ENCODE measurements at regions not wholly inside any gene's neighbourhood (a gene's known extent, or its start where the extent isn't known, plus 50 kb on each side); places are given as distances from the start of the nearest gene placed in this dataset.
A peak's percentile ranks its signal among the peaks of the same experiment; 100 is the strongest.

DNA sequence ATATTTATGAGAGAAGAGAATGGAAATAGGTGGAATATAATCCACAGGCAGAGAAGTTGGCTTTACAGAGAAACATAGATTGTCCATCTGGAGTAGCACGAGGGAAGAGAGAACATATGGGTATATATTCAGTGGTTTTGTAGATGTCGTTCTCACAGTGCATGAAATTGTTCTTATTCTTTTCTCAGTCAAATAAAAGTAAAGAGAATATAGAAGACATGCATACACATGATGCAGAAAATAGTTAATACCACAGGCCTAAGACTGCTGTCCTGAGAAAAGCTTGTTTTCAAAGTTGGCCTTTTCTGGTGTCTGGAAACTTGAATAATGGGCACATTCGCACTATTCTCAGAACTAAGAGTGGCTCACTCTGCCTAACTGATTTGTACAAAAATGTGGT lies 378.1 kb downstream of the GABRG1 start:
- TF ChIP-seq, protein P1, sequence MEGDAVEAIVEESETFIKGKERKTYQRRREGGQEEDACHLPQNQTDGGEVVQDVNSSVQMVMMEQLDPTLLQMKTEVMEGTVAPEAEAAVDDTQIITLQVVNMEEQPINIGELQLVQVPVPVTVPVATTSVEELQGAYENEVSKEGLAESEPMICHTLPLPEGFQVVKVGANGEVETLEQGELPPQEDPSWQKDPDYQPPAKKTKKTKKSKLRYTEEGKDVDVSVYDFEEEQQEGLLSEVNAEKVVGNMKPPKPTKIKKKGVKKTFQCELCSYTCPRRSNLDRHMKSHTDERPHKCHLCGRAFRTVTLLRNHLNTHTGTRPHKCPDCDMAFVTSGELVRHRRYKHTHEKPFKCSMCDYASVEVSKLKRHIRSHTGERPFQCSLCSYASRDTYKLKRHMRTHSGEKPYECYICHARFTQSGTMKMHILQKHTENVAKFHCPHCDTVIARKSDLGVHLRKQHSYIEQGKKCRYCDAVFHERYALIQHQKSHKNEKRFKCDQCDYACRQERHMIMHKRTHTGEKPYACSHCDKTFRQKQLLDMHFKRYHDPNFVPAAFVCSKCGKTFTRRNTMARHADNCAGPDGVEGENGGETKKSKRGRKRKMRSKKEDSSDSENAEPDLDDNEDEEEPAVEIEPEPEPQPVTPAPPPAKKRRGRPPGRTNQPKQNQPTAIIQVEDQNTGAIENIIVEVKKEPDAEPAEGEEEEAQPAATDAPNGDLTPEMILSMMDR (IDR thresholded peaks at IDR 0.05) = no peak
- no peak overlapping the region for H3K4me3 ChIP-seq
- DNase-seq (no peak), ATAC-seq (no peak)
- intact Hi-C loops (cut with DNase I) = no loop called here
- H3K27me3 ChIP-seq = no peaks in the 10 kb centered on the region
- H3K27ac ChIP-seq = no peak overlapping the region
- H3K9me3 ChIP-seq = peaks cover 0 to 20% of the 10 kb centered on the region in 2 donors
- H3K36me3 ChIP-seq = no peaks in the 10 kb centered on the region
- H3K4me1 ChIP-seq = no peaks in the 10 kb centered on the region

DNA sequence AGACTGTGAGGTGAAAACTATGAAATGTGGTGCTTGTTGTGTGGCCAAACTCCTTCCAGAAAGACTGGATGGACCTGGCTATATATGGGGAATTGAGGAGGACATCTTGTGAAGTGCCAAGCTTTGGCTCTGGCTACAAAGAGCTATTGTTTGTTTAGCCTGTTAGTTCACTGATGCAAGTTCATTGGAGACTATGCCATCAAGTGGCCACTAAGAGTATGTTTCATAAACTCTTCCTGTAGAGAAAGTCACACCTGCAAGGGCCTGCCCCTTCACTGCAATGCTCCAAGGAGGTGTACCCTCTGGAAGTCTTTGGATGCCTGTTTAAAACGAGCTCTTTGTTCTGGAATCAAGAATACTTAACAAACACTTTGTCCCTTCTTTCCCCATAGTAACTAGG lies 382.0 kb downstream of the GABRG1 start:
- no peaks in the 10 kb centered on the region for H3K27me3 ChIP-seq
- DNase-seq = no peak
- no peak overlapping the region for H3K27ac ChIP-seq
- TF ChIP-seq, protein P1 (IDR thresholded peaks at IDR 0.05) = no peak
- ATAC-seq = peak; percentile 93
- H3K4me3 ChIP-seq = no peak overlapping the region
- no peaks in the 10 kb centered on the region for H3K4me1 ChIP-seq
- no peaks in the 10 kb centered on the region for H3K36me3 ChIP-seq
- intact Hi-C loops (cut with DNase I) = no loop called here
- H3K9me3 ChIP-seq = peaks cover 0 to 34% of the 10 kb centered on the region in 2 donors

DNA sequence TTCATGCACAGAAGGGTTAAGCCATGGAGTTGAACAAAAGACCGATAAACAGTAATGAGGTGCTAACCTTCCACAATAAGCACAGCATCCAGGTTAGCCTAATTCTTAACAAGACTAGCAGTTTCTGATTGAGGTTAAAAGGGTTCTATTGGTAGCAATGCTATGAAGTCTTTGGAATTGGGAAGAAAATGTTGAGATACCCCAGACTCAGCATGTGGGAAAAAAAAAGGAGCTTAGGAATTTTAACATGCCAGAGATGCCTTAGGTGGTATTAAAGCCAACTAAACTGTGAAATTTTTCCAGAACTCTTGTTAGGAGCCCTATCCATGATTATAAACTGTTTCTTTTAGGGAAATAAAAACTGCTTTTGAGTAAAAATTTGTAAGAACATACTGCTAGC lies 391.7 kb downstream of the GABRG1 start:
- DNase-seq = no peak
- H3K4me1 ChIP-seq = no peaks in the 10 kb centered on the region
- H3K27ac ChIP-seq = no peak overlapping the region
- no peaks in the 10 kb centered on the region for H3K27me3 ChIP-seq
- no peak overlapping the region for H3K4me3 ChIP-seq
- no peak for ATAC-seq
- peaks cover 0 to 5% of the 10 kb centered on the region in 2 donors for H3K9me3 ChIP-seq
- intact Hi-C loops (cut with DNase I) = no loop called here
- TF ChIP-seq, protein P1 (IDR thresholded peaks at IDR 0.05) = no peak
- no peaks in the 10 kb centered on the region for H3K36me3 ChIP-seq

DNA sequence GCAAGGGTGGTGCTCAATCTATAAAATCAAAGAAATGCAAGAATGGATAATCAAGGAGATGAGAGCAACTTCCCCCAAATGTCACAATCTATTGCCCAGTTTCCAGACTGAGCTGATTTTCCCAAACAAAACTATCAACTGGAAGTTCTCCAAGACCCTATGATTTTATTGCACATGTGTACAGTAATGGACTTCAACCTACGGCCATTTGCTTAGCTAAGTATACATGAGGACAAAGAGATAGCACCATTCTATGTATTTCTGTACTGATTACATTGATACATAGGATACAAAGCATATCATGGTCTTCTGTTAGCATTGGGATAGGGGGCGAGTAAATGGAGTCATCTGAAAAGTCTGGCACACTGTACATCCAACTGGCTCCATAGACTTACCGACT lies 407.8 kb downstream of the GABRG1 start:
- Histone ChIP-seq H3K4me3 (no peak overlapping the region), H3K36me3 (no peaks in the 10 kb centered on the region), H3K9me3 (peaks cover 0 to 3% of the 10 kb centered on the region in 2 donors), H3K4me1 (no peaks in the 10 kb centered on the region), H3K27me3 (no peaks in the 10 kb centered on the region), H3K27ac (no peak overlapping the region)
- DNase-seq = no peak
- TF ChIP-seq, protein P1 (IDR thresholded peaks at IDR 0.05) = no peak
- intact Hi-C loops (cut with DNase I) = no loop called here
- ATAC-seq = no peak

DNA sequence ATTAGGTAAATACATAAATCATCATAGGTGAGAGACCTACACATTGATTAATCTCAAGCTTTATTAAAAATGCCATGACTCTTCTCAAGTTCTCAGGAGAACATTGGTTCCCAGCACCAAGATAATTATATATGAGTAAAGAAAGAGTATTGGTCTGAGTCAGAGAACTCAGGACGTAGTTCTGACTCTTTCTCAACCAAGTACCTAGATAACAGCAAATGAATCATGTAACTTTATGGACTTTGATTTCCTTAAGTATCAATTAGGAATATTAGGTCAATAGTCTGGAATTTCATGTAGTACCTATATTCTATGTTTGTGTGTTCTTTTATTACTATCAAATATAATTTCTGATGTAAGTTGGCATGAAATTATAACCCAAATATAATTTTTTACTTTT lies 409.9 kb downstream of the GABRG1 start:
- DNase-seq = no peak
- no peaks in the 10 kb centered on the region for H3K27me3 ChIP-seq
- TF ChIP-seq, protein P1 (IDR thresholded peaks at IDR 0.05) = no peak
- H3K36me3 ChIP-seq = no peaks in the 10 kb centered on the region
- no peaks in the 10 kb centered on the region for H3K4me1 ChIP-seq
- H3K27ac ChIP-seq = no peak overlapping the region
- ATAC-seq = no peak
- intact Hi-C loops (cut with DNase I) = no loop called here
- H3K9me3 ChIP-seq = no peaks in the 10 kb centered on the region
- H3K4me3 ChIP-seq = no peak overlapping the region

Measured in left lung (tissue), 4 donors.